H9 (cell line): ENCODE measurements at regions not wholly inside any gene's neighbourhood (a gene's known extent, or its start where the extent isn't known, plus 50 kb on each side); places are given as distances from the start of the nearest gene placed in this dataset.

ENCODE experiments used
- DNase-seq: peaks from one replicate; pipeline ENCODE4 v3.0.0-alpha.2; 2017
- H2AFZ ChIP-seq: one replicate; pipeline ENCODE4 v1.6.1; 2013; ENCODE audit warnings: mild to moderate bottlenecking, low read length, control low read depth, moderate library complexity
- H2AK5ac ChIP-seq: 2 replicates; pipeline ENCODE4 v1.6.1; 2013; ENCODE audit warnings: low read length, control low read depth, mixed read lengths; ENCODE audit not compliant: insufficient read length
- H2BK120ac ChIP-seq: one replicate; pipeline ENCODE4 v1.6.1; 2013; ENCODE audit warnings: low read depth, mild to moderate bottlenecking, low read length, control low read depth, inconsistent platforms; ENCODE audit not compliant: poor library complexity, severe bottlenecking
- H2BK12ac ChIP-seq: 2 replicates; pipeline ENCODE4 v1.6.1; 2013; ENCODE audit warnings: low read length, control low read depth, mixed read lengths, low read depth; ENCODE audit not compliant: insufficient read length
- H2BK15ac ChIP-seq: 2 replicates; pipeline ENCODE4 v1.6.1; 2013; ENCODE audit warnings: low read depth, low read length, control low read depth
- H2BK20ac ChIP-seq: one replicate; pipeline ENCODE4 v1.6.1; 2013; ENCODE audit warnings: low read depth, mild to moderate bottlenecking, low read length, control low read depth, inconsistent platforms; ENCODE audit not compliant: poor library complexity, severe bottlenecking
- H2BK5ac ChIP-seq: 2 replicates; pipeline ENCODE4 v1.6.1; 2013; ENCODE audit warnings: low read length, control low read depth, mixed read lengths; ENCODE audit not compliant: insufficient read length
- H3K14ac ChIP-seq: 2 replicates; pipeline ENCODE4 v1.6.1; 2013; ENCODE audit warnings: low read length, control low read depth; ENCODE audit not compliant: insufficient read depth
- H3K18ac ChIP-seq: 2 replicates; pipeline ENCODE4 v1.6.1; 2013; ENCODE audit warnings: low read depth, mild to moderate bottlenecking, mixed read lengths, low read length, control low read depth; ENCODE audit not compliant: insufficient read length
- H3K23ac ChIP-seq: 2 replicates; pipeline ENCODE4 v1.6.1; 2013; ENCODE audit warnings: low read length, control low read depth, mixed read lengths, low read depth; ENCODE audit not compliant: insufficient read length
- H3K23me2 ChIP-seq: 2 replicates; pipeline ENCODE4 v1.6.1; 2013; ENCODE audit warnings: low read depth, mild to moderate bottlenecking, mixed read lengths, low read length, control low read depth; ENCODE audit not compliant: insufficient read length, poor library complexity, severe bottlenecking
- H3K27ac ChIP-seq: 2 replicates; pipeline ENCODE4 v1.5.1; 2013; ENCODE audit warnings: low read length, control low read depth, mixed read lengths, low read depth; ENCODE audit not compliant: insufficient read length
- H3K27me3 ChIP-seq: 2 replicates; pipeline ENCODE4 v1.6.1; 2013; ENCODE audit warnings: low read length, control low read depth, inconsistent platforms; ENCODE audit not compliant: insufficient read depth
- H3K4ac ChIP-seq: 2 replicates; pipeline ENCODE4 v1.6.1; 2013; ENCODE audit warnings: low read depth, mild to moderate bottlenecking, control low read depth, inconsistent platforms, low read length, moderate library complexity
- H3K4me1 ChIP-seq: 2 replicates; pipeline ENCODE4 v1.6.1; 2013; ENCODE audit warnings: low read length, control low read depth, inconsistent platforms; ENCODE audit not compliant: insufficient read depth
- H3K4me2 ChIP-seq: 2 replicates; pipeline ENCODE4 v1.6.1; 2013; ENCODE audit warnings: low read length, control low read depth, mixed read lengths; ENCODE audit not compliant: insufficient read length, insufficient read depth
- H3K56ac ChIP-seq: 2 replicates; pipeline ENCODE4 v1.6.1; 2013; ENCODE audit warnings: low read depth, mild to moderate bottlenecking, mixed read lengths, low read length, control low read depth; ENCODE audit not compliant: insufficient read length
- H3K79me1 ChIP-seq: 2 replicates; pipeline ENCODE4 v1.6.1; 2013; ENCODE audit warnings: low read depth, mild to moderate bottlenecking, moderate library complexity, low read length, control low read depth, inconsistent platforms; ENCODE audit not compliant: insufficient read depth, poor library complexity, severe bottlenecking
- H3K79me2 ChIP-seq: 2 replicates; pipeline ENCODE4 v1.6.1; 2013; ENCODE audit warnings: low read length, control low read depth, inconsistent platforms; ENCODE audit not compliant: insufficient read depth
- H3K9ac ChIP-seq: 2 replicates; pipeline ENCODE4 v1.6.1; 2013; ENCODE audit warnings: low read length, control low read depth, mixed read lengths; ENCODE audit not compliant: insufficient read length; ENCODE audit errors: extremely low read depth
- H3K9me3 ChIP-seq: one replicate; pipeline ENCODE4 v1.6.1; 2013; ENCODE audit warnings: low read depth, low read length, inconsistent platforms; ENCODE audit not compliant: control insufficient read depth
- H3T11ph ChIP-seq: one replicate; pipeline ENCODE4 v1.6.1; 2013; ENCODE audit warnings: mild to moderate bottlenecking, low read length, control low read depth, inconsistent platforms
- H4K20me1 ChIP-seq: one replicate; pipeline ENCODE4 v1.6.1; 2013; ENCODE audit not compliant: control insufficient read depth, insufficient read length, insufficient read depth
- H4K5ac ChIP-seq: 2 replicates; pipeline ENCODE4 v1.6.1; 2013; ENCODE audit warnings: low read depth, mild to moderate bottlenecking, mixed read lengths, low read length, control low read depth; ENCODE audit not compliant: insufficient read length
- H4K8ac ChIP-seq: replicated peaks from 2 replicates; pipeline ENCODE4 v1.6.1; 2013; ENCODE audit warnings: low read length, control low read depth, mixed read lengths, low read depth; ENCODE audit not compliant: insufficient read length
- H4K91ac ChIP-seq: 2 replicates; pipeline ENCODE4 v1.6.1; 2013; ENCODE audit warnings: low read depth, mild to moderate bottlenecking, moderate library complexity, mixed read lengths, low read length, control low read depth; ENCODE audit not compliant: insufficient read length
- H3K27ac Mint-ChIP-seq, 3 experiments: 2 replicates in 2 of 3; 3 replicates in 1 of 3; pipeline ENCODE4 v1.8.0; 2020 to 2021; ENCODE audit warnings: mixed read lengths in 3 of 3, mild to moderate bottlenecking in 1 of 3, moderate library complexity in 1 of 3
- H3K27me3 Mint-ChIP-seq: 2 replicates; pipeline ENCODE4 v1.8.0; 2021; ENCODE audit warnings: low read depth, mild to moderate bottlenecking, moderate library complexity, mixed read lengths
- H3K36me3 Mint-ChIP-seq, 3 experiments: 2 replicates in 2 of 3; 3 replicates in 1 of 3; pipeline ENCODE4 v1.8.0; 2020 to 2021; ENCODE audit warnings: low read depth in 3 of 3, mixed read lengths in 3 of 3; ENCODE audit not compliant: insufficient read depth in 1 of 3
- H3K4me1 Mint-ChIP-seq, 2 experiments: 2 replicates each; pipeline ENCODE4 v1.8.0; 2020; ENCODE audit warnings: mixed read lengths in 2 of 2
- H3K4me3 Mint-ChIP-seq, 2 experiments: 2 replicates in 1 of 2; 3 replicates in 1 of 2; pipeline ENCODE4 v1.8.0; 2020 to 2021; ENCODE audit warnings: mild to moderate bottlenecking in 2 of 2, mixed read lengths in 2 of 2, moderate library complexity in 1 of 2
- H3K9me3 Mint-ChIP-seq, 2 experiments: 2 replicates in 1 of 2; 3 replicates in 1 of 2; pipeline ENCODE4 v1.8.0; 2020; ENCODE audit warnings: mild to moderate bottlenecking in 2 of 2, mixed read lengths in 2 of 2, moderate library complexity in 1 of 2
- WGBS: extraction: QIAGEN DNeasy Blood & Tissue Kit; methylation state at CpG from one replicate; pipeline ENCODE4 v1.1.7; 2013; ENCODE audit warnings: missing lambda C conversion rate, low lambda C conversion rate, mixed read lengths; ENCODE audit not compliant: insufficient read length; ENCODE audit errors: extremely low coverage; 5-methylcytosine and 5-hydroxymethylcytosine counted together
- TF ChIP-seq, protein P1 (sequence below): fragments of 200-600 bp; sonication (generic); conservative IDR thresholded peaks from 3 replicates; pipeline ENCODE4 v1.8.0; 2021; ENCODE audit warnings: antibody characterized with exemption, mild to moderate bottlenecking

DNA sequence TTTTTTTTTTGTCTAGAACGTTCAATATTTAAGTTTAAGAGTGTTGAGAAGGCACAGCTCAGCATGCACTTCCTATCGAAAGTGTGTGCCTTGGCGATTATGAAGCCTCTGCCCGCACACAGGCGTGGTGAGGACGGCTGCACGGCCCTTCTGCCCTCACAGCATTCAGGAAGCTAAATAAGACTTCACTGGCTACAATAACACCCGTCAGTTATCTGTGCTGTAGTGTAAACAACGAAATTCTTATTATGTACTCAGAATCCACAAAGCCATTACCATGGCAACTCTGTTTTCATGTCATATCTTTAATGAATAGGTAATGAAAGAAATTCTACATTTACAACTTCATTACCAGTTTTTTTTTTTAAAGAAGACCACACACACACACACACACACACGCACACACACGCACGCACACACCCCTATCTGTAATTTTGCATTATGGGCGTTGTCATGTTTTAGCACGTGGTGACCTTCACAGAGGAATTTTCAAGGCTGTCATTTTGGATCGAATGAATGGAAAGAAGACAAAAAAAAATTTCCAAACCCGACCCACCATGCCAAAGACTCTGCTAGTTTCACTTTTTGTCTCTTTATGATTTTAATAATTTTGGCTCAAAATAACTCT is 254.8 kb upstream of the CTBP2 start:
- H3K14ac ChIP-seq, result no peak overlapping the region
- no peak overlapping the region for H3K4me2 ChIP-seq
- H2AFZ ChIP-seq, result no peak overlapping the region
- no peak overlapping the region for H3K4ac ChIP-seq
- H2BK12ac ChIP-seq, result no peak overlapping the region
- no peaks in the 10 kb centered on the region for H3K4me1 ChIP-seq
- no peak overlapping the region for H3K18ac ChIP-seq
- H3K4me3 Mint-ChIP-seq, result no peak overlapping the region
- no peaks in the 10 kb centered on the region for H3K36me3 Mint-ChIP-seq
- no peak overlapping the region for H4K8ac ChIP-seq
- no peak overlapping the region for H3K27ac ChIP-seq
- H2BK120ac ChIP-seq, result no peak overlapping the region
- WGBS, result no CpG with 5 or more reads among the region's 16 CpGs
- no peaks in the 10 kb centered on the region for H4K20me1 ChIP-seq
- no peak overlapping the region for H3K27ac Mint-ChIP-seq
- no peaks in the 10 kb centered on the region for H3K23me2 ChIP-seq
- no peaks in the 10 kb centered on the region for H3K27me3 ChIP-seq
- no peak overlapping the region for H3T11ph ChIP-seq
- DNase-seq, result no peak
- H3K56ac ChIP-seq, result no peak overlapping the region
- no peaks in the 10 kb centered on the region for H3K79me1 ChIP-seq
- no peak overlapping the region for H2BK5ac ChIP-seq
- H3K27me3 Mint-ChIP-seq, result peaks cover 11% of the 10 kb centered on the region
- H3K23ac ChIP-seq, result no peak overlapping the region
- no peaks in the 10 kb centered on the region for H3K4me1 Mint-ChIP-seq
- H4K91ac ChIP-seq, result no peak overlapping the region
- TF ChIP-seq, protein P1, sequence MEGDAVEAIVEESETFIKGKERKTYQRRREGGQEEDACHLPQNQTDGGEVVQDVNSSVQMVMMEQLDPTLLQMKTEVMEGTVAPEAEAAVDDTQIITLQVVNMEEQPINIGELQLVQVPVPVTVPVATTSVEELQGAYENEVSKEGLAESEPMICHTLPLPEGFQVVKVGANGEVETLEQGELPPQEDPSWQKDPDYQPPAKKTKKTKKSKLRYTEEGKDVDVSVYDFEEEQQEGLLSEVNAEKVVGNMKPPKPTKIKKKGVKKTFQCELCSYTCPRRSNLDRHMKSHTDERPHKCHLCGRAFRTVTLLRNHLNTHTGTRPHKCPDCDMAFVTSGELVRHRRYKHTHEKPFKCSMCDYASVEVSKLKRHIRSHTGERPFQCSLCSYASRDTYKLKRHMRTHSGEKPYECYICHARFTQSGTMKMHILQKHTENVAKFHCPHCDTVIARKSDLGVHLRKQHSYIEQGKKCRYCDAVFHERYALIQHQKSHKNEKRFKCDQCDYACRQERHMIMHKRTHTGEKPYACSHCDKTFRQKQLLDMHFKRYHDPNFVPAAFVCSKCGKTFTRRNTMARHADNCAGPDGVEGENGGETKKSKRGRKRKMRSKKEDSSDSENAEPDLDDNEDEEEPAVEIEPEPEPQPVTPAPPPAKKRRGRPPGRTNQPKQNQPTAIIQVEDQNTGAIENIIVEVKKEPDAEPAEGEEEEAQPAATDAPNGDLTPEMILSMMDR, result no peak
- H3K9ac ChIP-seq, result no peak overlapping the region
- no peaks in the 10 kb centered on the region for H3K9me3 ChIP-seq
- H2AK5ac ChIP-seq, result no peak overlapping the region
- no peak overlapping the region for H2BK15ac ChIP-seq
- H4K5ac ChIP-seq, result no peak overlapping the region
- no peaks in the 10 kb centered on the region for H3K79me2 ChIP-seq
- H3K9me3 Mint-ChIP-seq, result no peaks in the 10 kb centered on the region; a peak in 1 of 5 replicates
- H2BK20ac ChIP-seq, result no peak overlapping the region
